GM18873 (cell line): ENCODE measurements at regions not wholly inside any gene's neighbourhood (a gene's known extent, or its start where the extent isn't known, plus 50 kb on each side); places are given as distances from the start of the nearest gene placed in this dataset.

Experiments
- ATAC-seq: cut with Tn5 transposase; IDR thresholded peaks from one replicate; pipeline ENCODE4 v1.9.1; 2021; ENCODE audit warnings: mild to moderate bottlenecking, moderate library complexity, moderate number of reproducible peaks; ENCODE audit not compliant: unreplicated experiment, low FRiP score

- no peak for ATAC-seq
Measured at GRCh38 chr14:86639146-86639545, 1109.2 kb downstream of the FLRT2 start.

GRCh38 chr14:86627080-86627479 is 1097.1 kb downstream of the FLRT2 start:
- ATAC-seq, result no peak

DNA sequence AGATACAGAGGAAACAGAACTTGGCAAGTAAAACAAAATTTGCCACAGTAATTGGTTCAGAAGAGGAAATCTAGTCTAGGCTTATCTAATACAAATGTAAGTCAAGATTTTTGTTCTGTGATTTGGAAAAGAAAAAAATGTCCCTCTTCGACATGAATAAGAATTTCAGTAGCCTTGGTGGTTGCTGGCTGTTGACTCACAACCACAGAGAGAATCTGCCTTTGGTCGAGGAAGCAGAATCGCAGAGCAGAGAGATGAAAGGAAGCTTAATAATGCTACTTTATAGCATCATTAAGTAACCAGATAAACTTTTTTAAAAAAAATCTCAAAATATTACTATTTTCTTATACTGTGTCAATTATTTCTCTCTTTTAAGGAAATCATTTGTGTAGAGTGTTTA is 1096.6 kb downstream of the FLRT2 start:
- no peak for ATAC-seq

DNA sequence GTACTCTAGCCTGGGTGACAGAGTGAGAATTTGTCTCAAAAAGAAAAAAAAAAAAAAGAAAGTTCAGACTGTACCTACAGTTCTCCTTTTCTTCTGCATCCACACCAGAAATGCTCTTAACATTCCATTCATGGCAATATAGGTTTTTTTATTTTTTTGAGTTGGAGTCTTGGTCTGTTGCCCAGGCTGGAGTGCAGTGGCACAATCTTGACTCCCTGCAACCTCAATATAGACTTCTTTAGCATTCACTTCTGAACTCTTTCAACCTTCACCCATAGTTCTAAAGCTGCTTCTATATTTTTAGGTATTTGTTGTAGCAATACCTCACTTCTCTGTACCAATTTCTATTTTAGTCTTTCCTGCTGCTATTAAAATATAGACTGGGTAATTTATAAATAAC is 1095.7 kb downstream of the FLRT2 start:
- ATAC-seq, result no peak

GRCh38 chr14:86619726-86620125 is 1089.8 kb downstream of the FLRT2 start:
- ATAC-seq, result no peak

GRCh38 chr14:86613786-86614185 is 1083.8 kb downstream of the FLRT2 start:
- no peak for ATAC-seq

GRCh38 chr14:86613126-86613525 is 1083.2 kb downstream of the FLRT2 start:
- ATAC-seq, result no peak

GRCh38 chr14:86604561-86604960 is 1074.6 kb downstream of the FLRT2 start:
- ATAC-seq, result no peak

DNA sequence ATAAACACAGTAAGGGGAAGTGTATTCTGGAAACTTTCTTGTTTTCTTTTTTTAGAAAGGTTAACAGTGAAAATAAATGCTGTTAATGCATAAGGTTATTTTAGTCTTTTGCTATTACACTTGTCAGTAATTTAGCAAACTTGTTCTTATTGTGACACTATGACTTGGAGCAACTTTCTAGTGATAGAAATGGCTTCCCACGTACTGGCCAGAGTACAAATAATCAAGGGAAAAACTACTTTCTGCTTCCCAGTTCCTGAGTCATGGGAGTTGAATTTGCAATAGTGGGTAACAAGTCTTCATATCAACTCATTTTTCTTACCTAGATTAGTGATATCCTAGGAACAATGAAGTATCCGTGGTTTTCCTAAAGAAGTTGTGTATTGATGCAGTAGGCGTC is 1072.3 kb downstream of the FLRT2 start:
- no peak for ATAC-seq

DNA sequence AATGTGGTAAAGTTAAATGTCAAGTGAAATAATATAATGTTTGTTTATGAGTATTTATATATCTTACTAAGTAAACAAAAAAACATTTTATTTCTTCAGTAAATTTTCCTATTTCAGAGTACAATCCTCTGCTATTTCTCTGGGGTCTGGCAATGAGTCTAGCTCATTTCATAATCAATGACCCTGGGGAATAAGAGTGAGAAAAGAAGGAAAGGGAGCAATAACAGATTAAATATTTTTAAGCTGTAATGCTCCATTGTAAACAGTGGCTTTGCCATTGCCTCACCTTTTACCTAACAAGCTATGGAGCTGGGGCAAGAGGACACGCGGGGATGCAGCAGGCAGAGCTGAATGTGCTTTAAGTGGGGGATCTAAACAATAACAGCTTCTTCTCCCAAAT is 1071.9 kb downstream of the FLRT2 start:
- no peak for ATAC-seq

DNA sequence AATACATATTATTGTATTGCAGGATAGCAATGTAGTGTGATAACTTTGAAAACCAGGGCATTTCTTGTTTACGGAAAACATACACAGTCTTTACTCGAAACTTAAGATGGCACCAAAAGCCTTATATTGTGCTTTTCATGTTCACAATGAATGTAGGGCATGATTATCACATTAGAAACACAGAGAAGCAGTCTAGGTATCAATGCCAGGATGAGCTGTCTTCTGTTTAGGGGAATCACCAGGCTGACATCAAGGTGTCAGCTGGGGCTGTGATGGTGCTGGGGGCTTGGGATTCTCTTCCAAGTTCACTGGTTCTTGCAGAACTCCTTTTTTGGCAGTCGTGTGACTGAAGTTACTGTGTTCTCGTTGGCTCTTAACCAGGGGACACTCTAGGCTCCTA is 1067.3 kb downstream of the FLRT2 start:
- ATAC-seq, result no peak

- ATAC-seq, result no peak
Measured at GRCh38 chr14:86596024-86596423, 1066.1 kb downstream of the FLRT2 start.

GRCh38 chr14:86575141-86575540 is 1045.2 kb downstream of the FLRT2 start:
- no peak for ATAC-seq

- ATAC-seq, result no peak
Measured at GRCh38 chr14:86574778-86575129, 1044.8 kb downstream of the FLRT2 start.

DNA sequence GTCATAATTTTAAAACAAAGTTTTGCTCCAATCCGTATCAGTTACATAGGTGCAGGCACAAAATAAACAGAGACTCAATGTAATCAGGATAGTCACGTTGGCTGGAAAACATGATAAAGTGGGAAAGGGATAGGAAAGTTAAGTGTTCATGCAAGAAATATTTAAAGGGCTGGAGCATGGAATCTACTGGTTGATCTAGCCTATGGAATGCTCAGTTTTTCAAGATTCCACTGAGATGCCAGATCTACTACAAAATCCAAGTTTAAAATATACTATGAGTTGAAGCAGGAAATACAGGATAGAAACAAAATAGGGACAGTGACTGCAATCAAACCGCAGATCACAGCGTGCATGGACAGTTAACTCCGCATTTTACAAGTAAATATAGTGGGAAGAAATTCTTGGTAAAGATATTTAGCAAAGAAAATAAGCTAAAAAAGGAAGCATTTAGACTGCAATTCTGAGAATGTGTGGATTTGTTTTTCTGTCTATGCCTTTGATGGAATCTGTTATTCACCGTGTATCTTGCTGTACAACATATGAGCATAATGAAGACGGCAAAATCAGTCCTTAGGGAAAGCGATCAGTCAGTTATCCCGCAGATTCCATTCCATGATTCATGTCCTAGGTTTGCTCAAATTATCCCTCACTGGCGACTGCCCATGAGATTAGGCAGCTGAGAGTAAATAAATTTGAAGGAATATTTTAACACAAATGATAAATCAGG is 1044.3 kb downstream of the FLRT2 start:
- no peak for ATAC-seq

- no peak for ATAC-seq
Measured at GRCh38 chr14:86570371-86570770, 1040.4 kb downstream of the FLRT2 start.

- no peak for ATAC-seq
Measured at GRCh38 chr14:86543521-86543920, 1013.6 kb downstream of the FLRT2 start.

- ATAC-seq, result no peak
Measured at GRCh38 chr14:86541972-86542371, 1012.0 kb downstream of the FLRT2 start.

GRCh38 chr14:86540636-86541247 is 1010.8 kb downstream of the FLRT2 start:
- no peak for ATAC-seq

DNA sequence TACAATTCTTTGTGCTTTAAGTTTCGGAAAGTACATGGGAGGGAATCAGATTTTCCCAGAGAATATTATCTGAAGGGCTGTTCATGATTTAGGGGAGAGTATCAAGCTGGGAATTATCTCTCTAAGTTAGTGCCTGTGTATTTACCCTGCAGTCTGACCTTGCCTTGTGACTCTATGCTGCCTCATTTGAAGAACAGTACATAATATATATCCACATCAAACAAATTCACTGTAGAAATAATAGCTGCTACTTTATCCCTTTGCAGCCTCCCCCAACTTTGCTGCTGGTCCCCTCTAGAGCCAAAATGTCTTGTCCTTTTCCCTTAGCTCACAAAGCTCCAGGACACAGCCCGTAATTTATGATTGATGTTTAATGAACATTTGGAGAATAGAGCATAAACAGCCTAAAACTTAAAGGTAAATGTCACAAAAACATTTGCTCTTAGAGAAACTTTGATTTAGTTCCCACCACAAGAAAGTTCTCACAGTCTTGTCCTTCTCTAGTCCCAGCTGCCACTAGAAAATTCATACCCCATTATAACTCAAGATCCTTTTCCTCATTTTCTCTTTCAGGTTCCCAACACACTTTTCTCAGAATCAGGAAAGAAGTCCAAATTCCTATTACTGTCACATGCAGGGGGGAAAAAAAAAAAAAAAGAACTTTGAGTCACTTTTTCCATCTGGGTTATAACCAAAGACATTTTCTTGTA is 1009.6 kb downstream of the FLRT2 start:
- ATAC-seq, result no peak

GRCh38 chr14:86533834-86534233 is 1003.9 kb downstream of the FLRT2 start:
- no peak for ATAC-seq

DNA sequence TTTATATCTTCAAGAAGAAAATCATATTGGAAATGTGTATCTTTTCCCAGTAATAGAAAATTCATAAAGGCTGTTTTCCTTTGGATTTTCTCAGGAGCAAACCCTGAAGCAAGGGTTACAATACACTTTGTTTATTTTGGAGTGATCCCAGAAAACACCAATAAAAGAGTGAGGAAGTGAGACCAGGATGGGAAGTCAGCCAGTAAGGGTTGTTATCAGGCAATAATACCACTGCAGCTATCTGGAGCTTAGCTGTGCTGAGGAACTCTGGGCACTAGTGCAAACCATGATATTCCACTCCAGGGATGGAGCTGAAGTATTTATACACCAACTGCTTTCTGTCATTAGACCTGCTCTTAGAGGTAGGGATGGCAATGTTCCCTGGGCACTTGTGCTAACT is 1002.3 kb downstream of the FLRT2 start:
- no peak for ATAC-seq
